ENCODE measurements at regions not wholly inside any gene's neighbourhood (a gene's known extent, or its start where the extent isn't known, plus 50 kb on each side); places are given as distances from the start of the nearest gene placed in this dataset.

DNA sequence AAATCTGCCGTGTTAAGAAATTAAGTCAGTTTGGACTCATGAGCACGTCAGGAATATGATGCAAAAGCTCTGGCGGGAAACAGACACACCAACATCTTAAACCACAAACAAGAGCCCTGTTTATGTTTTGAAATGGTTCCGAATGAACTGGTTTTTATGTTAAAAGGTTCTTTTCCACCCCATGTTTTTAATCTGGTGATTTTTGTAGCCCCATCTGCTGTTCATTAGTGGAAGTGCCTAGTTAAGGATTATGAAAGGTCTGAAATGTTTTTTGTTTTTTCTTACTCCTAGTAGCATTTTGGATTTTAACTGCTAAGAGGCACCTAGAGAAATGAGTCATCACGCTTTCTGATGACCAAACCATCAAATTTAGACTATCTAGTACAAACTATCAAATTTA is 404.1 kb upstream of the MKI67 start:
- DNase-seq (ENCODE audit: low read depth): no peak

DNA sequence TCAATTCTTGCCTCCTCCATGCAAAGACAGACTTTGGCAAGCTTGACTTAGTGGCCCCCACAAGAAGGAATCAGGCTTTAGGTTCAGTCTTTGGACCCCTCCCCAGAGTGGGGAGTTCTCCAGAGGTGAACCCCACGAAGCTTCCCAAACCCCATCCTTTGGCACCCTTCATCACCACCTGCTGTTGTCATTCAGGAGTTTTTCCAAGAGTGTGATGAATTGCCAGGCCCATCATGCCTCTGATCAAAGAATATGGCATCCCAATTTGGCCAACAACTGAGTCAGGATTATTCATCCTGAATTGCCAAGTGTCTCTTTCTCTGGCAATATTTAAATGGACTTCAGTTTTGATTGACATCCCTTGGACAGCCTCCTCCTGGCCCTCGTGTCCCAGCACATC is 404.7 kb upstream of the MKI67 start:
- no peak for DNase-seq (ENCODE audit: low read depth)

DNA sequence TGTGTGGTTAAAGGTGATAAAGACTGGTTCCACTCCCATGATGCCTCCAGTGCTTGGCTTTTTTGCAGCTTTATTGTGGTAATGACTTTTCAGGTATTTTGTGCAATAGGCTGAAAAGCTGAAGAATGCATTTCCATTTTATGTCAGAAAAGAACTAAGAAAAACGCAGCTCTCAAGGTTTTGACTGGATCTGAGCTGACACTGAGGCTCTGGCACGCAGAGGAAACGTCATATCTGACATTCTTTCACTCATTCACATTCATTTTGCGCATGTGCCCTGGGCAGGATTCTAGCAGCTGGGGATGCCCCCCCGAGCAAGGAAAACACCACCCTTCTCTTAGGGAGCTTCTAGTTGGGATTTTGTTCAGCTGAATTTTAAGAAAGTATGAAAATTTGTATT is 408.5 kb upstream of the MKI67 start:
- no peak for DNase-seq (ENCODE audit: low read depth)

DNA sequence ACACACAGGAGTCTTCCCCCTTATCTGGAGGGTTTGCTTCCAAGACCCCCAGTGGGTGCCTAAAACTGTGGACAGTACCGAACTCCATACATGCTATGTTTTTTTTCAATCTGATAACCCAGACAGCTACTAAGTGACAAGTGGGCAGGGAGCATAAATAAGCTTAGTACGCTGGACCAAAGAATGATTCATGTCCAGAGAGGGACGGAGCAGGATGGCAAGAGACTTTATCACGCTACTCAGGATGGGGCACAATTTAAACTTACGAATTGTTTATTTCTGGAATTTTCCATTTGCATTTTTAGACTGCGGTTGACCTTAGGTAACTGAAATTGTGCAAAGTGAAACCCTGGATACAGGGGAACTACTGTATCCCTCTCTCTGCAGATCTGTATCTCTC is 410.0 kb upstream of the MKI67 start:
- DNase-seq (ENCODE audit: low read depth): no peak

GRCh38 chr10:128537834-128538330 is 411.7 kb upstream of the MKI67 start:
- DNase-seq (ENCODE audit: low read depth): no peak

DNA sequence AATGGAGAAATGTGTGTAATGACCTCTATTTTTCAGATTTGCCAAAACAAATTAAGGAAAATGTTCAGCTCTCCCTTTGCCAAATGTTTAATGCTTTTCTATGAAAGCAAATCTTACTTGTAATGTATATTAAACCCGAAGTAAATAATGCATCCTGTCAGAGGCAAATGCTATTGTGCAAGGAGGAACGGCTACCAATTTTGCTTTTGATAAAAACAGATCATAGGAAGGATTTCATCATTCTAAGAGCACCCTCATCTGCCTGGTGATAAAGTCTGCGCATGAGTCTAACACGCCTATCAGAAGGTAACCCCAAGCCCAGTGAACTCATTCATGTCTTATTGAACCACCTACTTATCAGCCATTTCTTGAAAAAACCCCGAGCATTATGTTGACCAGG is 412.4 kb upstream of the MKI67 start:
- DNase-seq (ENCODE audit: low read depth): no peak

- no peak for DNase-seq (ENCODE audit: low read depth)
Observed at GRCh38 chr10:128539510-128540127, 413.4 kb upstream of the MKI67 start.

GRCh38 chr10:128540128-128540762 is 414.0 kb upstream of the MKI67 start:
- no peak for DNase-seq (ENCODE audit: low read depth)

DNA sequence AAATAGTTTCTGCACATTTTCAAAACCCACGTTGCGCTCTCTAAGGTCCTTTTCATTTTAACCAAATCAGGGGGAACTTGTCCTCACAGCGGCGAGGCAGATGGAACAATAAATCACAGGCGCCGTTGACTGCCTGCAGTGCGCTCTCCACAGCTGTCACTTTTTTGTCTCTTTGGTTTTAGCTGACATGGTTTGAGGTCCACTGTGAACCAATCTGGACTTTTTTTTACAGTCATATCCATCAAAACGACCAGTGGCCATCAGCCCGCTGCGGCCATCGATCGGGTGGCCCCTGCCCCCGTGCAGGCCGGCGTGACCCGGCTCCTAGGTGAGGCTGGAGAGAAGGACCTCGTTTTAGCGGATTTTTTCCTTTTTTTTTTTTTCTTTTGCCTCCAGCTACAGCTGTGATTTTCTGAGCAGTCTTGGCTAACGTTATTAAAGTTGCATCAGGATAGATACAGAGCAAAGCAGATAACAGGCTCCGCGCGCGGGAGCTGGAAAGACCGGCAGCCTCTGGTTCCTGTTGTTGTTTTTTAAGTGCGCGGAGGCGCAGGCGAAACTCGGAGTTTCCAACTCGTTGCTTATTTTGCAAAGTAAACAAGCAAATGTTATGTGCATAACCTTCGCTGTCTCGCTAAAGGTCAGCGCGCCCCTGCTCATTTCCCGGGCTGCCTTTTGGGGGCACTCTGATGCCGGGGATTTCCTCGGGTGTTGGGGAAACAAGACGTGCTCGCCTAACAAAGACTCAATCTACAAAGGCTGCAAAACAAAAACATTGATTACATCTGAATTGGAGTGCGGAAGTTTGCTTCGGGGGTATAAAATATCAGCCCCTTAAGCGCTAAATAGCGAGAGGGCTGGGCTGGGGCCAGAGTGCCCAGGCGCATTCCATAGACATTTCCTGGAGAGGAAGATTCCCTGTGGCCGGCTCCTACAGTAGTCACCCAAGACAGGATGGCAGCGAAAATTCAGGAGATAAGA is 414.8 kb upstream of the MKI67 start:
- no peak for DNase-seq (ENCODE audit: low read depth)

DNA sequence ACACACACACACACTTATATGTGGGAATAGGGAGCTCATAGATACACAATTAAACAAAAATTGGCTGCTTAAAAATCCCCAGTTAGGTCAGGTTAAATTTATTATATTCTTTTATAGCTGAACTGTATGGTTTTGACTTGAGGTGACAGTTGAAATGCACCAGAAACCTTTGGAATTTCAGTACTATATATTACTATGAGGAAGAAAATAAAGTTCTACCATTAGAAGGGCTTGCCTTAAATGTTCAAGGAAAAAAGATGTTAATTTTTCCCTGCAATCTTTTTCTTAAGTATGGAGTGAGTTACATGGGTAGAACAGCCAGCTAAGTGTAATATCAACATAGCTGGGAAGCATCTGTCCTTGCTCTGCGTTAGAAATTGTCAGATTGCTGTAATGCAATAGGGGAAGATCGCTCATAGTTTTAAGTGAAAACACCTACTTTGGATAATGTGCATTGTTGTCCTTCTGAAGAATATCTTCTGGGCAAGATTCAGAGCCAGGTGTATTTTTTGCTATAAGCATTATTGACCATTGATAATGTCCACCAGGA is 415.8 kb upstream of the MKI67 start:
- no peak for DNase-seq (ENCODE audit: low read depth)

GRCh38 chr10:128542659-128543058 is 416.4 kb upstream of the MKI67 start:
- DNase-seq (ENCODE audit: low read depth): no peak

GRCh38 chr10:128543151-128543550 is 416.9 kb upstream of the MKI67 start:
- DNase-seq (ENCODE audit: low read depth): no peak

GRCh38 chr10:128545216-128545615 is 419.0 kb upstream of the MKI67 start:
- DNase-seq (ENCODE audit: low read depth): no peak

DNA sequence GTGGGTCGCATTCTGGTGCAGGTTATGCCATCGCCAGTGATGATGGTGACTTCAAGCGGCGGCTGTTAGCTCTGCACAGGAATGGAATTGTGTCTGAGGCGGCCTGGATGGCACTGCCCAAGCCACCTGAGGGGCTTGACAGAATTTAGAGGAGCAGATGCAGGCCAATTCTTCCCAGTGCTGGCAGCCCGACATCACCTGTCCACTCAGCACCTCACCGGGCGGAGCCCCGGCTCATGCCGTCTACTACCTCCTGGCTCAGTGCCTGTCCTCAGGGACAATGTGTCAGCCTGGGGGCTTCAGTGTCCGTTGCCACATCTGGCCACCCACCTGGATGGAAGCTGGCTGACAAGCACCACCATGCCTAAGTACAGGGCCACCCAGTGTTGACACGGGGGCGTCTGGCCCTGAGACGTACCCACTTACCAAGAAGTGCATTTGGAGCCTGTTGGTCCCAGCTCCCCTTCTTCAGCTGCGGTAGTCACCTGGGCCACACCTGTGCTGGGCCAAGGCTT is 420.5 kb upstream of the MKI67 start:
- DNase-seq (ENCODE audit: low read depth): no peak

GRCh38 chr10:128549101-128549608 is 422.9 kb upstream of the MKI67 start:
- DNase-seq (ENCODE audit: low read depth): no peak

GRCh38 chr10:128550045-128550444 is 423.8 kb upstream of the MKI67 start:
- DNase-seq (ENCODE audit: low read depth): no peak

DNA sequence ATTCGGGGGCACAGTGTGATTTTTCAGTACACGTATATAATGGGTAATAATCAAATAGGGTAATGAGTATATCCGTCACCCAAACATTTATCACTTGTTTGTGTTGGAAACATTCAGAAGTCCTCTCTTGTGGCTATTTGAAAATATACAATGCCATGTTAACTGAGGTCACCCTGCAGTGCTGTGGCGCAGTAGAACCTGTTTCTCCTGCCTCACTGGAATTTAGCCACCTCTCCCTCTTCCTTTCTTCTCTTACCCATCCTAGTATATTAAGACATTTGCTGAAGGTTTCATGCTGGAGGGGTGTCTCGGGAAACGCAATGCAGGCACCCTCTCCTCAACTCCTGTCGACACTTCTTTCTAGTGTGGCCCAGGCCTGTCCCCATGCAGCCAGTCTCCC is 425.3 kb upstream of the MKI67 start:
- no peak for DNase-seq (ENCODE audit: low read depth)

DNA sequence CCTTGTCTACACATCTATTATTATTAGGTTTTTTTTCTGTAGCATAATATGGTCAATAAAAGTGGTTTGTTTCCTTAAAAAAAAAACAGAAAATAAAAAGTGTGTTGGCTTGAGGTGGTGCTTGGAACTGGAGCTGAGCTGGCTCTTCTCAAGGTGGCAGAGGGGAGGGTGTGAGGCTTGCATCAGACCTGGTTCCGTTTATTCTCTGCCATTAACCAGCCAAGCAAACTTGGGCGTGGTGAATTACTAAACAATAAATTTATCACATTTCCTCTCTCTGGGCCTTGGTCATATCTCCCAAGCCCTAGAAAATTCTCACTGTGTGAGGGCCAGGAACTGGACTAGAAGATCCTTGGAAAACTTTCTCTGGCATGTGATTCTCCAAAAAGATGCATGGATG is 427.5 kb upstream of the MKI67 start:
- DNase-seq (ENCODE audit: low read depth): no peak

- DNase-seq (ENCODE audit: low read depth): no peak
Observed at GRCh38 chr10:128556182-128557110, 430.2 kb upstream of the MKI67 start.

- no peak for DNase-seq (ENCODE audit: low read depth)
Observed at GRCh38 chr10:128557149-128557710, 431.0 kb upstream of the MKI67 start.

DNA sequence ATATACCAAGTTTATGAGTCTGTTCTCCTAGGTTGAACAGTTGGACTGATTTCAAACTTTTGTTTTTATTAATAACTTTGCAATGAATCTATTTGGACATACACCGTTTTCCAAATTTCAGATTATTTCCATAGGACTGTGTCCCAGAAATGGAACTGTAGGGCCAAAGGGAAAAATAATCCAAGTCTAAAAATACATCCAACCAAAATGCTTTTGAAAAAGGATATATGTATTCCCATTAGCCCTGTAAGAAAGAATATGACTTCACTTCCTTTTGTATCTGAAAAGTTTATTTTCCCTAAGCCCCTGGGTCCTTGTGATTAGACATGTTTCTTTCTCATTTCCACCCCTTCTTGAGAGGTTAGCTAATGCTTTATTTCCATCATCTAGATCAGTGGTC is 434.2 kb upstream of the MKI67 start:
- DNase-seq (ENCODE audit: low read depth): no peak
